NAMALWA (cell line): ENCODE measurements at regions not wholly inside any gene's neighbourhood (a gene's known extent, or its start where the extent isn't known, plus 50 kb on each side); places are given as distances from the start of the nearest gene placed in this dataset.
"Not testable (repeated sequence)": the region's sequence is repeated elsewhere in the genome, so short reads cannot be mapped to it uniquely, and the experiment has no call there.

Source experiments
- DNase-seq: peaks from one replicate; pipeline ENCODE4 v3.0.0-alpha.2; 2015; ENCODE audit warnings: low spot score

DNA sequence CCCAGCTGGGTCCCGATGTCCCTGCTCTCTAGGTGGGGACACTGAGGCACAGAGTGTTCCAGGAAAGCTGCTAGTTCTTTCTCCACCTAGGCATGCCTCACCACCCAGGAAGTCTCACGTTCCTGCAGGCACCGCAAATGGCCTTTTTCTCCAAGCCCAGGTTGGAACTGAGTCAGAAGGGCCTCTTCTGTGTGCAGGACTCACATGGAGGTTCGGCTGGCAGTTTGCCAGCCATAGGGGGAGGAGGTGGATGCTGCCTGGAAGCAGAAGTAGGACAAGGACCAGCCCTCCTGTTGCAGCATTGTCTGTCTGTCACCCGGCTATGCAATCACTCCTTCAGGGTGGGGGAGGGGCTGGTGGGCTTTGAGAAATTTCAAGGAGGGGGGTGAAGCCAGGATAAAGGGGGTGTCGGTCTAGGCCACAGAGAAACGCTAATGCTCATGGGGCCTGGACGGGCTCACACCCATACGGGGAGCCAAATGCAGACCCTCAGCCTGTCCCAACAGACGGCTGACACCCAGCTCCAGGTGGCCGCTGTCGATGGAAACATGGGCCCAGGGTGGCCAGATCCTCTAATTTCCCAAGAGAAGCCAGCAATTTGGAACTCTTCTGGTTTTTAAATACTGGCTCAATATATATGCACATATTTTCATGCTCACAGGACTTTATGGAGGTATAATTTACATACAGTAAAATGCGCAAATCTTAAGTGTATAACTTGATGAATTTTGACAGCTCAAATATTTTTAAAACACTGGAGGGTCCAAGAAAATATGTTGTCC is 120.5 kb downstream of the PHETA1 start:
- no peak for DNase-seq

DNA sequence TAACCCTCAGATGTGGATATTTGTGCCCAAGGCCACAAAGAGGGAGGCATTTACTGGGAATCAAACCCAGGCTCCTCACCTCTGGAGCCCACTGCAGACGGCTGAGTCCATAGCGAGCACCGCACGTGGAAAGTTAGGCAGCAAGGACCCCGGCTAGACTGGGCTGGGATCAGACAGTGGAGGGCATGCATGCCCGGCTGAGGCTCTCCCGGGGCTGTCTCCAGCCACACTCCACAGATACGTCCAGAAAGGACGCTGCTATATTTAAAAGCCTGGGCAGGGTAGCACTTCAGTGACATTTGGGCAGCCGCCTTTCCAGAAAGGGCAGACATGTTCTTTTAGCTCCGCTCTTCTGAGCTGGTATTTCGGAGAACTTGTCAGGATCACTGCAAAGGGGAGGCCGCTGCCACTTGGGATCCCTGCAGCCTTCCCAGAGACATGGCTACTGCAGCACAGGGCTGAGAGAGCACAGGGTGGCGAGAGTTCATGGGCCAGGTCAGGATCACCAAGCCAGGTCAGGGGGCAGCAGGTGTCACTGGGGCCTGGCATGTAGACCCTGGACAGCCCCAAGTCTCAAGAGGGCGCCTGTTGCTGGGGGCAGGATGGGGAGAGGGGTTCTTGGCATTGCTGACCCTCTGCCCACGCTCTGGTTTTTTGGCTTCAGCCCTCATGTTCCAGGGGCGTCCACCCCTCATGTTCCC is 121.7 kb downstream of the PHETA1 start:
- DNase-seq = no peak

DNA sequence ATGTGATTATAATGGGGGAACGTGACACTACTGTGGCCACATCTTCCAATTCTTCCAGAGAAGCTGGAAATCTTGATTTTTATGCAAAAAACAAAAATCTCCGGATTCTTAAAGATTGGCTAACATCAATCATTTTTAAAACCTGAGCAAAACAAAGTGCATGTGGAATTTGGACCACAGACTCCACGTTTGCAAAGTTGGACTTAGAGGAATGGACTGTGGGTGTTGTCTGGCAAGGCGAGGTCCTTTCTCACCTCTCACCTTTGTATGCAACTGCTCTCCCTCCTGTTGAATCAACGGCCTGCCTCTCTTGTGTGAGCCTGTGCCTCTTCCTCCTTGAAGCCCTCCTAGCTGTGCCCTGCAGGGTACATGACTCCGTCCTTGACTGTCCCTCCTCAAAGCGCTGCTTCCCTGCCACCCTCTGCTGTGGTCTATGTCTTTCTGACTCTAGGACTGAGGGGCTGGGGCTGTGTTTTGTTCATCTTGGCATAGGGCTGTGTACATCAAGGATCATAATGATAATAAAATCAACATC is 122.4 kb downstream of the PHETA1 start:
- DNase-seq = no peak

DNA sequence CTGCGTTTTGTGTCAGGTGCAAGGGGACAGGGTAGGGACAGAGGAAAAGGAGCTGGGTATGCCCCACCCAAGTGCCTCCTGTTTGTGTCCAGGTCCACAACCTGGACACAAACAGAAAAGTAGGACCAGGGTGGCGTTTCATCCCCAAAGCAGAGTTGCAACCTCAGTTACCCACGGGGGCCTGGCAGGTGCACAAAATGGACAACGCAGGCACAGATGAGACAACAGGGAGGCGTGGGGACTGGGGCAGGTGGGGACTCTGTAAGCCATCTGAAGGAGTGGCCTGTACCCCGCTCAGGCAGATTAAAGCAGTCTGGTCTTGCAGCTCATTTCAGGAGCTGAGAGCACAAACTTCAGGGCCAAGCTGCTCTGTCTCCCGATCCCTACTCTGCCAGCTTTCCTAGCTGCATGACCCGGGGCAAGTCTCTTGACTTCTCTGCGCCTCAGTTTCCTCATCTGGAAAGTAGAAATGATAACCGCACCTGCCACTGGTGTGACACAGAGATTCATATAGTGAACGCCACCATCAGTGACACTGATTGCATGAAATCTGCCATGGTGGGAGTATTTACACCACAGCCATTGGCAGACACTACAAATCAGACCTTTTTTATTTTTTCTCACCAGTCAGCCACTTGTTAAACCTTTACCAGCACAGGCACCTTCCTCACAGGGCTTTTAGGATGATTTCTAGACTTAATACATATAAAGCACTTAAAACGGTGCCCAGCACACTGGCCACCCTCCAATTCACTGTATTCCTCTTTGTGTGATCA is 123.0 kb downstream of the PHETA1 start:
- DNase-seq = no peak

DNA sequence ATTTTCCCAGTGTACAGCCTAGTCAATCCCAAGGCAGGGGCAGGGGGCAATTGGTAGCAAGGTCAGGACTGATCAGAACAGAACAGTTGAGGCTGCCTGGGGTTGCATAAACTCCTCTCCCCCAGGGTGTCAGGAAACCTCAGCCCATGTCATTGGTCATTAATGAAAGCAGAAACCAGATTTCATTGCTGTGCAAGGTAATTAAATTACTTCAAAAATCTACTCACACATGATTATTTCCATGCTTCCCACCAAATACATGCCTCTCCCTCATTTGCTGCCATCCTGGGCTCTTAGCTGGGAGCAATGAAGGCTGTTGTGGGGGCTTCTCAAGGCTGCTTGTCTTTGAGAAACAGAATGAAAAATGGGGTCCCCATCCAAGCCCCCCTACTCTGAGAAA is 124.2 kb downstream of the PHETA1 start:
- no peak for DNase-seq

DNA sequence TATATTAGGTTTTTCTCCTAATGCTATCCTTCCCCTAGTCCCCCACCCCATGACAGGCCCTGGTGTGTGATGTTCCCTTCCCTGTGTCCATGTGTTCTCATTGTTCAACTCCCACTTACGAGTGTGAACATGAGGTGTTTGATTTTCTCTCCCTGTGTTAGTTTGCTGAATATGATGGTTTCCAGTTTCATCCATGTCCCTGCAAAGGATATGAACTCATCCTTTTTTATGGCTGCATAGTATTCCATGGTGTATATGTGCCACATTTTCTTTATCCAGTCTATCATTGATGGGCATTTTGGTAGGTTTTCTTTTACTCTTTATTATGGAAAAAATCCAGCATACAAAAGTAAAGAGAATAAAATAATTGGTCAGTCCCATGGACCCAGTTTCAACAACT is 126.1 kb downstream of the PHETA1 start:
- not testable (repeated sequence) for DNase-seq

DNA sequence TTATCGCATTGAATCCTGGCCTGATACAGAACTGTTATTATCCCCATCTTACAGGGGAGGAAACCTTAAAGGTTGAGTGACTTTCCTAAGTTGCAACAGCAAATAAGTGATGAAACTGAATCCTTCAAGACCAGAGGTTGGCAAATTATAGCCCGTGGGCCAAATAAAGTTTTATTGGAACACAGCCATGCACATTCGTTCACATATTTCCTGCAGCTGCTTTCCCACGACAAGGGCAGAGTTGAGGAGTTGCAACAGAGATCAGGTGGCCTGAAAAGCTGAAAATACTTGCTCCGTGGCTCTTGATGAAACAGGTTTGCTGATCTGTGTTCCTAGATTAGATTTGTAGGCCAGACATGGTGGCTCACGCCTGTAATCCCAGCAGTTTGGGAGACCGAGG is 126.7 kb downstream of the PHETA1 start:
- no peak for DNase-seq

DNA sequence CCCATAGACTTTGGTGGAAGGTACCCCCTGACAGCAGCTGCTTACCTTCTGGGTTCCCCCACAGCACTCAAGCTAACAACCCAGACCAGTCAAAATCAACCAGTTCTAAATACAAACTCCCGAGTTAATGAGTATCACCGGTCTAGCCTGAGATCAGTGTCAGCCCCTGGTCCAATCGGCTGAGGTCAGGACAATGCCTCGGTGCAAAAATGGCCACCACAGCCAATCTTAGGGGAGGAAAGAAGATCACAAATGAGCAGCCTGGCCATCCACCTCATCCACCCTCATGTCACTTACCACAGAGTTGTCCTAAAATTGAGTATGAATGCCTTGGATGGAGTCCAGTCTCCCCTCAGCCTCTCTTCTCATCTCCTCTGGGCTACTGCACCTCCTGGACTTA is 128.5 kb downstream of the PHETA1 start:
- DNase-seq = no peak

DNA sequence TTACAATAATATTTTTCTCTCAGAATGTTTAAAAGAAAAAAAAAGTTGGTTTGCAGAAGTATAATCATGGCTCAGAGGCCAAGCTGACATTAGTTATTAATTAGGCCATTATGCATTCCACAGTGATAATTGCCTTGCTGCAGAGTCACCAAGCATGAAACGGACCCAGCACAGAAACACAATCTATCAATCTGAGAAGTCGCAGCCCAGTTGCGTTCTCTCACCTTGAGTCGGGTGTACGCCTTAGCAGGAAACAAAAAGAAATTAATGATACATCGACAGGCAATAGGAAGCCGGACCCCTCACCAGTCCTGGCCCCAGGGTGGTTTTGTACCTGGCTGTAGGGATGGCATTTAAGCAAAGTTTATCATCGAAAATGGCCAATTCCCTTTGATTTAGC is 129.7 kb downstream of the PHETA1 start:
- DNase-seq = no peak

DNA sequence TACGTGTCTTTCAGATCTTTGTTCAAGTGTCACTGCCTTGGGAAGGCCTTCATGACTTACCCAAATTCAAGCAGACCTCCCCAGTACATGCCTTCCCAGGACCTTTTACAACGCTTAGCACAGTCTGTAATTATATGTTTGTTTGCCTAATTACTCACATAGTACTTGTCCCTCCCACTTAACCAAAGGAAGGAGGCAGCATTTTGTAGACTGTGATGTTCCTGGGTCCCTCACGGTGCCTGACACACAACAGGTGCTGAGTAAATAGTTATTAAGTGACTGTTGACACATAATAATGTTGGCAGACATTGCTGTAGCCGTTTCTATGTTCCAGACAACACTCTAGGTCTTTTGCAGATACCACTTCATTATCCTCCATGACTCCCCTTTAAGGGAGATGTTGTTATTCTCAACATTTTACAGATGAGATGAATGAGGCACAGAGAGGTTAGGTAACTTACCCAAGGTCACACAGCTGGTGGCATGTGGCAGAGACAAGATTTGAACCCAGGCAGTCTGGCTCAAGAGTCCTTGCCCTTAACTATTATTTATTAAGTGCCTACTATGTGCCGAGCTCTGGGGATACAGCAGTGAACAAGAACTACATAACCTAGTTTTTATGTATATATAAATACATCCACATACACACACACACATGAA is 130.7 kb downstream of the PHETA1 start:
- no peak for DNase-seq

DNA sequence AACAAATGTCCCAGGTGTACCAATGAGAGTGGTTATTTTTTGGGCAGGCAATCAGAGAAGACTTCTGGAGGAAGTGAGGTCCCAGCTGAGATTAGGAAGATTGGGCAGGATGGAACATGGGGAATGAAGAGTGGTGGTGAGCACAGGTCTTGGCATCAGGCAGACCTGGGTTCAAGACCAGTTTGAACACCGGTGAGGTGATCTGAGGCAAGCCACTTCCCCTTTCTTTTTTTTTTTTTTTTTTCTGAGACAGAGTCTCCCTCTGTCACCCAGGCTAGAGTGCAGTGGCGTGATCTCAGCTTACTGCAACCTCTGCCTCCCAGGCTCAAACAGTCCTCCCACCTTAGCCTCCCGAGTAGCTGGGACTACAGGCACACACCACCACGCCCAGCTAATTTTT is 134.4 kb downstream of the PHETA1 start:
- DNase-seq = not testable (repeated sequence)

DNA sequence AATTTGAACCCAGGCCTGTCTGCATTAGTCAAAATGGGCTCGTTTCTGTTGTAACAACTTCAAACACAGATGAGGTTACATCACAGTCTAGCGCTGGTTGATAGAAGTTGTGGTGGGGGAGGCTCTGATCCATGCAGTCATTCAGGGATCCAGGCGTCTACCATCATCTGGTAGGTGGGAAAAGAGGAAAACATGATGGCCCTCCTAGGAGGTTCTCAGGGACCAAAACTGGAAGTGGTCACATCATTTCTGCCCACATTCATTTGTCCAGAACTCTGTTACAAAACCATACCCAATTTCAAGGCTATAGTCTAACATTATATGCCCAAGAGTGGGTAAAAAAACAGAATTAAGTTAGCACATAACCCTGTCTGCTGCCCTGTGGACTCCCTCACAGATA is 135.1 kb downstream of the PHETA1 start:
- no peak for DNase-seq

DNA sequence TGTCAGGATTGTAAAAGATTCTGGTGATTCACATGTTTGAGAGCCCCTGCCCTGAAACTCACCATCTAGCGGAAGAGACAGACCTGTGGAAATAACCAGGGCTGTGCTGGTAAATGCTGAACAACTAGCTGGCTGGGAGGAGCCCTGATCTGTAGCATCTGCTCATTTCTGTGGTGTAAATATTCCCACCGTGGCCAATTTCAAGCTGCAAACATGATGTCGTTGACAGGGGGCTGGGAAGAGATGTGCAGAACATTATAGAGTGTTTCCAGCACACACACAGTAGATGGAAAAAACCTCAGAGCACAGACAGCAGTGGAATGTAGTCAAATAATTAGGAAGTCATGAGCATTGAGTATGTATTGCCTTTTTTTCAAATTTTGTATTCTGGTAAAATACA is 138.2 kb downstream of the PHETA1 start:
- no peak for DNase-seq

DNA sequence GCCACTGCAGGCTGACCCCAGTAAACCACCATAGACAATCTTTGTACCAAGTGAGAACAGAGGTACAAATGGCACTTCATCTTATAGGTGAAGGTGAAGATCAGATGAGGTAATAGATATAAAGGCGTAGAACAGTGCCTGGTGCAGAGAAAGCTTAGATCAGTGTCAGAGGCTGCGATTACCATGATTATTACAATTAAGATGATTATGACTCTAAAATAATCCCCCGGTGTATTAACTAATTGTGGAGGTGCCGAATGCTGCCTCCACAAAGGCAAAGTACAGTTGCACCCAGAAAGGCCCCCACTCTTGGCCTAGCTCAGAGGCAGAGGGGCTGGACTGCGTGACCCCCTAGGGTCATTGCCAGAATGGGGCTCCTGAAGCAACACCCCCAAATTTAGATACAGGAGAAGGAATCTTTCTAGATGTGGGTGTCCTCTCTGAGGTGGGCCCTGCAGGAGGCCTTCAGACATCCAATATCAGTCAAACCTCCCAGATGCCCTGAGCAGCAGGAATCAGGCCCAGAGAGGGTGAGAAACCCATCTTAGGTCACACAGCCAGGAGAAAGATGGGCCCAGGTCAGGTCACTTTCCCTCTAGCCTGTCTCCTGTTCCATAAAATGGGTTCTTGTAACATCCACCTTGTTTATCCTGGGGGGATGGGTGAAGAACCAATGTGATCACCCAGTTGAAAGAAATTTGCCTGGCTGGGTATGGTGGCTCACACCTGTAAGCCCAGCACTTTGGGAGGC is 139.8 kb downstream of the PHETA1 start:
- no peak for DNase-seq

DNA sequence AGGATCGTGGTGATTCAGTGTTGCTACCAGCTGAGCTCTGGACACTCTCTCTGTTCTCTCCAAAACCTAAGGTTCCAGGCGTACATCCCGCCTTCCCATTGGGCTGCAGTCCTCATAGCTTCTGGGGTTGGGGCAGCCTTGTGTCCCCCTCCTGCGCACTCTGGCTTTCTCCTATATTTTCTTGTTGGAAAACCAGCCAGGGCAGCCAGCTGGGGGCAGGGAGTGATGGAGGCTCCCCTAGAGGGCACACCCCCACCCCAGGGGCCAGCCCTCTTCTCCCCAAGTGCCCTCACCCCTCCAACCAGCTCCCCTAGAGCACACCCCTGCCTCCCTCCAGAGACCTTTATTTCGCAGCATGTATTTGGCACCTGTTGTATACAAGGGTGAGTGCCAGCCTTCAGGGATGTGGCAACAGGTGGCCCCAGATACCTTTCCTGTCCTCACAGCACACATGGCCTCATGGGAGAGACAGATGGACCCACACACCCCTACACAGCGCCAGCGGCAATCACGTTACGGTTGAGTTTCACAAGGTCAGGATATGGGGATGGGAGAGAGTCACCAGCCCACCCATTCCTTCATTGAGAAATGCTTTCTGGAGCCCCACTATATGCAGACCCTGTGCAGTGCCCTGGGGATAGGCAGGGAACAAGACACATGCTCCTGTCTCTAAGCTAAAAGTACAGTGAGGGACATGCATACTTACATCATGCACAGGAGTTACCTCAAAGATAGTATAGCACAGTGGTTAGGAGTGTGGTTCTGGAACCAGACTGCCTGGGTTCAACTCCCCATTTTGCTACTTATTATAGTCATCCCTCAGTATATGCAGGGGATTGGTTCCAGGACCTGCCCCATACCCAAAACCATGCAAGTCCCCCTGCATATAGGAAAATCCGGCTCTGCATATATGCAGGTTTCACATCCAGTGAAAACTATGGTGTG is 141.1 kb downstream of the PHETA1 start:
- DNase-seq = no peak

DNA sequence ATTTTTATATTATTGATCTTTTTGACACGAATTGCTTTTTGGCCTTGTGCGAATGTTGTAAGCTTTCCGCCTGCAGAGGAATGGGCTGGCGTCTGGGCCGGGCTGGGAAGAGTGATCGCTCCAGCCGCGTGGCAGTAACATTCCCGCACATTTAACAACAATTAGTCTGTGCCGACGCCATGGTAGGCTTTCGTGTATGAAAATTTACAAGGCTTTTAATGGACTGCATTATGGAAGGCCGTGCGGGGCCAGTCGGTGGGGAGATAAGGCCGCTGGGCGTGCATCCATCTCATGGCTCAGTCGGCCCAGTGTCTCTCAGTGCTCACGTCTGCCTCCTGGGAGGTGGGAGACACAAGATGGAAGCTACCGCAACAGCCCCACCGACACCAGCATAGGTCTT is 142.2 kb downstream of the PHETA1 start:
- DNase-seq = no peak

DNA sequence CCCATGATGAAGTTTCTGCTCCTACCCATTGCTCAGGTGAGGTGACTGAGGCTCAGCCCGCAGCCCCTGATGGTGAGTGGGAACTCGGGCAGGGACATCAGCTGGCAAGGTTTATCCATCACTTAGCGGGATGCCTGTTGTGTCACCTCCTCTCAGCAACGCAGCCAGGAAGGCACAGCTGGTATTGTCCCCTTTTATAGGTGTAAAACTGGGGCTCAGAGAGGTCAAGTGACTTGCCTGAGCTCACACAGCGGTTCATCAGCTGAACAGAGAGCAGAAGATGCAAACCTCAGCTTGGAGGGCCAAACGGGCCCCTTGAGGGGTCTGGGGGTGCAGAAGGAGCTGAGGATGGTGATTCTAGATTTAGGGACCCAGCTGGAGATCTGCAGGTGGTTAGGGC is 143.6 kb downstream of the PHETA1 start:
- DNase-seq = no peak

DNA sequence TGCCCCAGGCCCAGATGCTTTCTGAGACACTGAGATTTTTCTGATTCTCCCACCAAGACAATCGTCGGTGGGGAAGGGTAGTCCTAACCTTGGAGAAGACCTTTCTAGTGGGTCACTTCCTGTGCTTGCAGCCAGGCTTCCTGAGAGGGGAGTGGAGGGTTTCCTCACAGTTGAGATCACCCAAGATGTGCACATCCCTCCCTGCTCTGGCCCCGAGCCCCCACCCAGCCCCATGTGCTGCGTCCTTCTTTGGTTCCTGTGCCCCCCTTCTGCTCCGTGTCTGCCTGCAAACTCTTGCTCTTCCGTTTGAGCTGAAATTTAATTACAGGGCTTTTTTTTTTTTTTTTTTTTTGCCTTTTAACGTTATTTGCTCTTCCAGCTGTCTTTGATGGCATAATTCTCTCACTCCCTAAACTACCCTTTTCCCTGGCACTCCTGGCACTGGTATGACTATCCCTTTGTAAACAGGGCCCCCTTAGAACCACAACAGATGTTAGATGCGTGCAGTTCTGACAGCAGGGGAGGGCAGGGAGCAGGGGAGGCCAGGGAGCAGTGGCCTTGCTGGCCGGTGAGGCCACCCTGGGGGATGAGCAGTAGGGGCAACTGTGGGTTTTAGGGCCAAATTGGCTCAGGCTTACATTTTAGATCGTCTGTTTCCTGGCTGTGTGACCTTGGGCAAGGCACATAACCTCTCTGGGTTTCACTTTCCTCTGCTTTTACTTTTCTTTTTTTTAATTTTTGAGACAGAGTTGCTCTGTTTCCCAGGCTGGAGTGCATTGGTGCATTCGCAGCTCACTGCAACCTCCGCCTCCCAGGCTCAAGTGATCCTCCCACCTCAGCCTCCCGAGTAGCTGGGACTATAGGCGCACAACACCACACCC is 144.5 kb downstream of the PHETA1 start:
- DNase-seq = no peak

DNA sequence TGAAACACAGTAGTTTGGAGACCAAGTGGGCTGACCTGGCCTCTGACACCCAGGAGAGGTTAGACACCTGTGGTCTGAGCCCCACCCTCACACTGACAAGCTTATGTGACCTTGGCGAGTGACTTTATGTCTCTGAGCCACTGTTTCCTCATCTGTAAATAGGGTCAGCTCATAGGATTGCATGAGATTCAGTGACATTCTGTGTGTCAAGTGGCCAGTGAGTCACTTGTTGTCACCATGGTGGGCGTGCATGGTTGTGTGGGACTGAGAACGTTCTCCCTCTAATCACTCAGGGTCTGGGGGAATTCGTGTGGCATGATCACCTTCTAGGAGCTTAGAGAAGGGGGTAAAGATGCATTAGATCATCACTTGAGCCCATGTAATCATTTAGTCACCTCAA is 146.4 kb downstream of the PHETA1 start:
- DNase-seq = no peak
